Activated CD4-positive, alpha-beta T cell treated with anti-CD3 and anti-CD28 coated beads, Interleukin-2, amount 50 U/mL, for 24 hours (primary cell): ENCODE measurements at regions not wholly inside any gene's neighbourhood (a gene's known extent, or its start where the extent isn't known, plus 50 kb on each side); places are given as distances from the start of the nearest gene placed in this dataset.

Experiments
- DNase-seq, 2 donors: peaks; one replicate each; pipeline ENCODE4 v3.0.0-alpha.2; 2020; ENCODE audit warnings: low read depth in 1 of 2, low spot score in 1 of 2

DNA sequence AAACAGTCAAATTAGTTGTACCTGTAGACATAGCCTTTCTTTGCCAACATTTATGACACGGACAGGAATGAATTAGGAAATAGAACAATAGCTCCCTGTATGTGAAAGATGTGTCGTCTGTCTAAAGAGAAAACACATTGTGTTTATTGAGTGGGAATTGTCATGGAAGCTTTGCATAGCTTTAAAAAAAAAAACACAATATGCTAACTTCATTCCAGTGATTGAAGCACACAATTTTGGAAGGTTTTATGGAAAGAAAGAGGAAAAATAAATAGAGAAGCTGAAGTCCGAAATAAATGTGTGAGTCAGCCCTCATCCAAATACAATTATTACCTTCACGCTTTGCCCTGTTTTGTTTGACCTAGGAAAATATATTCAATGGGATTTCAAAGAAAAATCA lies 1095.7 kb downstream of the TSN start:
- no peak for DNase-seq

DNA sequence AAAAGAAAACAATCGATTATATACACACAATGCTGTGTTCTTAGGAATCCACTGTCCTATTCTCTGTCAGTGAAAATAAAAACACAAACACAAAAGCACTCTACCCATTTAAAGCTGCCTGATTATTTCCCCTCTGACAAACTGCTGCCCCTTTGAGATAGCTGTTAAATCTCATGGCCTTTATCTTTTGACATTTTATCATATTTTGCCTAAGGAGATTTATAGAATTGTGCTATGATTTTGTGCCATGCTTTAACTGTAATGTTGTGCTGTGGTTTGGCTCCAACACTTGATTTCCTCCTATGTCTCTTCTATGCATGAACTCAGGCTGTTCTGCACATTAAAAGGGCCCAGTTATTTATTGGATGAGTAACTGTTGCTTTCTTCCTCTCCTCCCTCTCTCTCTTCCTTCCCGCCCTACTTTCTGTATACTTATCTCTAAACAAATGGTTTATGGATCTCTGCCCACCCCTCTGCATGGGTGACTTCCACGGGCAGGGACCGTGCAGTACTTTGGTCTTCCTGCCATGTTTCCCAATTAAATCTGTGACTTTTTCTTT lies 1096.6 kb downstream of the TSN start:
- no peak for DNase-seq

DNA sequence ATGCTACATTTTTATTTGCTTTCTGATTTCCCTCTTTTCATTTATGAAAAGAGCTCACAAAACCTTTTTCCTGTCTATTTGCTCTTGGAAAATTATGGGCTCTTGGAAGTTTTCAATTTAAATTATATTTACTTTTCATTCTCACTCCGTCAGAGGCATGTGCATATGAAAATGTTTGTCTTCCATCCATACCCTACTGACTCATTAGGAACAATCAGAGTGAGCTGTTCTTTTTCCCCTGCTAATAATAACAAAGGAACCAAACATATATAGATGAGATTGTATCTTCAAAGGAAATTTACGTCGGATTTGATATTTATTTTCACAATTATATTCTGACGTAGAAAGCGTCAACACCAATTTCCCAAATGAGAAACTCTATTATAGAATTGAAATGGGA lies 1101.2 kb downstream of the TSN start:
- DNase-seq = no peak

DNA sequence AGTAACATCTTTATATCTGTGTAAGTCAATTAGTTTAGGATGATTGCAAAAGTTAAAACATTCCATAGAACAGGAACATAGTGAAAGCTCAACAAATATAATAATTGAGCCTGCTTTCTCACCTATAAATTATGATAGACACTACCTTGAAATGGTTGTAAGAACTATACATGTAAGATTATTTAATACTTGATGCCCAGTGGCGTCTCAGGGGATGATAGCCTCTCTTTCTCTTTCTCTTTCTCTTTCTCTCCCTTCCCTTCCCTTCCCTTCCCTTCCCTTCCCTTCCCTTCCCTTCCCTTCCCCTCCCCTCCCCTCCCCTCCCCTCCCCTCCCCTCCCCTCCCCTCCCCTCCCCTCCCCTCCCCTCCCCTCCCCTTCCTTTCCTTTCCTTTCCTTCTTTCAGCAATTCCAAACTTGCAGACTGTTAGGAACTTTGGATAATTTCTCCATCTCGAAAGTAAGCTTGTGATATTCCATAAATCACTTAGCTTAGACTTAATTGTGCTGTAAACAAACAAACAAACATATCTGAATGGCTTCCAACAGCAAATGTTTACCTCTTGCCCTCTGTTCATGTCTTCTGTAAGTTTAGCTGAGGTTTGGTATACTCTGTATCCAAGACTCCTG lies 1102.7 kb downstream of the TSN start:
- no peak for DNase-seq

DNA sequence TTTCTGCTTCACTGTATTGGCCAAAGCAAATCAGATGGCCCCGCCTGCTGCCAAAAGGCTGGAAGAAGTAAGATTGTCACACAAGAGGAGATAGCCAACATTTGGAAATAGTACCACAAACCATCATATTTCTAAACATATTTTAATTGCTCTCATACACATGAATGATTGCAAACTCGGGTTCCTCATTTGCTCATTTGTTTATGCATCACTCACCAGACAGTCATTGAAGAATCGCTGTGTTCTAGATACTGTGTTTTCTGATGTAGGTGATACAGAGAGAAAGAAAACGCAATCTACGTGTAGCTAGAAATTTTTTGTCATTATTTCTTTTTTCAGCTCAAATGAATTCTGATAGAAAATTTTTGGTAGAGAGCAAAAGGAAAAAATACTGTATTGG lies 1103.4 kb downstream of the TSN start:
- DNase-seq = no peak

DNA sequence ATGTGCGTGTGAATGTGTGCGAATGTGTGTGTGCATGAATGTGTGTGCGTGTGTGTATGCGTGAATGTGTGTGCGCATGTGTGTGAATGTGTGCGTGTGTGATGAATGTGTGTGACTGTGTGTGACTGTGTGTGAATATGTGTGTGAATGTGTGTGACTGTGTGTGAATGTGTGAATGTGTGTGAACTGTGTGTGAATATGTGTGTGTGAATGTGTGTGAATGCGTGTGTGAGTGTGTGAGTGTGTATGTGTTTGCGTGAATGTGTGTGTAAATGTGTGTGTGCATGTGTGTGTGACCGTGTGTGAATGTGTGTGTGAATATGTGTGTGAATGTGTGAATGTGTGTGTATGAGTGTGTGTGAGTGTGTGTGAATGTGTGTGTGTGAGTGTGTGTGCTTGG lies 1103.8 kb downstream of the TSN start:
- DNase-seq = no peak

DNA sequence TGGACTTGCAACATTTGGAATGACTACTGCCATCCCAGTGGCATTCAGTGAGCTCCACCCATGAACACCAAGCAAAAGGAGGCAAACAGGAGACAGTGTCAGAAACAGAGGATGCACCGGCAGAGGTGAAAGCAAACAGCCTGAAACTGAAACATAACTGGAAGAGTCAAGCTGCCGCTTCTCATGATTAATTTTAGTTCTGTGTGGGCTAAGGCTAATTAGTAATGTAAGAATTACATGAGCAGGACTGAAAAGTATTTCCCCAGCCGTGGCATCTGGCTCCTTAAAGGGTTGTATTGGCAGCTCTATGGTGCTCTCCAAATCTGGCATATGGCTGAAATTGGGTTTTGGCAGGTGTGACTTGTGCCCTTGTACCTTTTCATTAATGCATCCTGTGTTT lies 1108.1 kb downstream of the TSN start:
- no peak for DNase-seq

DNA sequence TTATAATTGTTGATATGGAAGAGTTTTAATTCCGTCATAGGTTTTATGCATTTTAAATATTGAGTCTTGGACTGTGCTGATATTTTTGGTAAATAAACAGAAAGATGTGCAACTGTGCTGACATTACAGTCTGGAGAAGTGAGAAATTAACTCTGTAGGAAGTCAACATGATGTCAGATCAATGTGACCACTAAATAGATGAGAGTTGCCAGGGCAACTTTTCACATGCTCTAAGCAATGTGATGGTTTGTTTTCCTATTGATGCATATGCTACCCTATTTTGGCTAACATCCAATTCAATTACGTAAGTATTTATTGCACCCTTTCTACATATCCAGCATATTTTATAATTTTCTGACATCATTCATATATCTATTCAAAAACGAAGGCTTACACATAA lies 1109.3 kb downstream of the TSN start:
- DNase-seq = no peak

DNA sequence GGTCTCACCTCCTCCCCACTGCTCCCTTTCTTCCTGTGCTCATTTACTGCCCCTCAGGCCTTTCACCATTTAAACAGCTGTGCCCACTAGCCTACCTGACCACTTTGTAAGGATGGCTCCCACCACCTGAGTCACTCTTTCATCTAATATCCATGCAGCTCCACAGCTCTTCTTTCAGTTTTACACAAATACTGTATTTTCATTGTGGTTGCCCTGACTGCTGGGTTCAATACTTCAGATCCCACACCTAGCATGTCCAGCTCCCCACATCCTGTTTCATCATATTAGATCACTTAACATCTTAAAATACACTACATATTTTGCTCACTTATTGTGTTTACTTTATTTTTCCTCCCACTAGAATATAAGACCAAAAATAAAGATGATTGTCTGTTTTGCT lies 1110.6 kb downstream of the TSN start:
- DNase-seq = no peak

DNA sequence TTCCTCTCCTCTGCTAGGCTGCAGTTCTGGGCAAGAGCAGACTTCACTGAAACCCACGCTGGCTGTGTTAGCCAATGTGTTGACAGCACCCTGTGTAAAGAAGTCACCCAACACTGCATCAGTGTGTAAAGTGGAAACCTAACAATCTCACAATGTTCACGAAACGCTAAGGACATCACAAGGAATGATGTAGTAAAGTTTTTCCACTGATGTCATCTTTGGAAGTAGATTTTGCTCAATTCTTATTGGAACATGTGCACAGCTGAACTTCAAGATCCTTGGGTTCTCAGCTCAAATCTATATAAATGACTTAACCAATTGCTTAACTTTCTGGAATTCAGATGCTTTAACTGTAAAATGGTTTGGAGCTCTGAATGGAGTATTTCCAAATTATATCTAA lies 1112.5 kb downstream of the TSN start:
- no peak for DNase-seq

DNA sequence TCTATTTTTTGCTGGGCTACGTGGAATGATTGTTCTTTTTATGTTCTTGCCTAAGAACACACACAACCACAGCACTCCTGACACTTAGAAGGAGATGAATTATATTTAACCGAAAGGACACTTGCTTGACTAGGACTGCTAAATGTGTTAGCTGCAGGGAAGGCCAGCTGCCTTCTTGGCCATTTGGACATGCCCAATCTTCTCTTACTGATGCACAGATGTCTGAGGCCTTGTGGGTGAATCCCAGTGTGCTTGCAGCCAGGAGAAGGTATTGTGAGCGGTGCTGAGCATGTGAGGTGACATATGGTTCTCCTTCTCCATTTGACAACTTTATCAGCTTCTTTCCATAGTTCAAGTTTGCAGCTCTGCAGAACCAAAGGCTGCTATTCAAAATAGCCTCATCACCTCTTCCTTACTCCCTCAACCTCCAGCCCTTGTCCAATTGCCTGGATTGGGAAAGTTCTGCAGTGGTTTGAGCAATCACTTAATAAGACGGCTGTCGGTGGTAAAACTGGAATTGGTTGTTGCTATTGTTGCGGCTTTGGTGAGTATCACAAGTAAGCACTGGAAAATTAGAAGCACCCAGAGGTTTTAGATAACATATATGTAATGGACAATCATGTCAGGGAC lies 1113.3 kb downstream of the TSN start:
- no peak for DNase-seq

DNA sequence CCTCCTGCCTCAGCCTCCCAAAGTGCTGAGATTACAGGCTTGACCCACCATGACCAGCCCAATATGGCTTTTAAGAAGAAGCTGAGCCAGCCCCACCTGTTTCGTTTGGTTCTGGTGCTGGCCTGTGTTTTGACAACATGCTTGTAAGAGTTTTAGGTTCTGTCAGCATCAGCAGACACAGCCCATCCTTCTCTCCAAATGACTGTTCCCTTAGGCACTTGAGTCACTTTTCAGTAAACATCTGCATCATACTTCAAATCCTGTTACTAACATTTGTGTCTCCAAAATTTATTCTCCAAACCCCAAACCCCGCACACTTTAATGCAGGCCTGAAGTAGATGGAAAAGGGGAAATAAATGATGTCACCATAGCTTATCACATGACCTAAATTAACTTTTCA lies 1118.5 kb downstream of the TSN start:
- no peak for DNase-seq

DNA sequence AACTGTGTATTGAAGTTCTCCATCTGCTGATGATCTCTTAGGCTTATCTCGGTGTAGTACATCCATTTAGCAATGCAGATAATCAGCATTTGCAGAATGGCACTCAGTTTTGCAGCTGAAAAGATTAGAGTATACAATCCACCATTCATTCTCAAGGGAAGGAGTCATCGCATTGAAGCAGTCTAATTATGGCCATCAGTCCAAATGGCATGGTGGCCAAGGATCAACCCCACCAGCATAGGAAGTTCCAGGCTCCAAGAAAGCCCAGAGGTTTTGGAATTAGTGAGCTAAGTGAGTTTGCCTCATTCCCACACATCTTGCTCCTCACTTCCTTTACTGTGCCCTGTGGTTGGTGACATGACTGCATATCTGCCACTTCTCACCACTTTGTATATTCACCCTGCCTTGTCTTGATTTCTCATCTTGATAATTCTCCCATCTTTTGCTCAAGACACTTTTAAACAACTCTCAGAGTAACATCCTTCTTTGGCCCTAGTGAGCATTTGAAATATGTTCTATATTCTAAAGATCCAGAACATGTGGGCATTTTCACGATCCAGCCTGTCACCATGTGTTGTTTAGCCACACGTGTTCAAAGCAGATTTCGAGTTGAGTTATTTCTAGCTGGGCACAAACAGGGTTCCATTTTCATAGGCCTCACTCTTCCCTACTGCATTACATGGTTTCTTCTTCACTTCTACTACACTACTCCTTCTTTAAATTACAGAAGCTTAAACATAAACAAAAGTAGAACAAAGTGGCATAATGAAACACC lies 1119.8 kb downstream of the TSN start:
- no peak for DNase-seq

DNA sequence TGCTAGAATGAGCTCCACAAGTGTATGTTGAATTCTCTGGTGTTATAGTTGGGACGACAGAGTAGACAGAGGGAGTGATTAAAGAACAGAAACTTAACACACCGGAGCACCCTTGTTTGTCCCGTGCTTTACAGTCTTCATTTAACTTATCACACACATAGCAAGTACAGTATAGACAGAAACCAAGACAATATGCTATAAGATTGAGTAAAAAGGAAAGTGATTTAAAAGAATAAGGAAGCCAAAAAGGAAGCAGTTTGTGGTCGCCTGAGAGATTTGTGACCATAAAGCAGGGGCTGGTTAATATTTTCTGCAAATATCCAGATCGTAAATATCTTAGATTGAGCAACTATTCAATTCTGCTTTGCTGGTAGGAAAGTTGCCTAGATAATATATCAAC lies 1128.4 kb downstream of the TSN start:
- DNase-seq = no peak

DNA sequence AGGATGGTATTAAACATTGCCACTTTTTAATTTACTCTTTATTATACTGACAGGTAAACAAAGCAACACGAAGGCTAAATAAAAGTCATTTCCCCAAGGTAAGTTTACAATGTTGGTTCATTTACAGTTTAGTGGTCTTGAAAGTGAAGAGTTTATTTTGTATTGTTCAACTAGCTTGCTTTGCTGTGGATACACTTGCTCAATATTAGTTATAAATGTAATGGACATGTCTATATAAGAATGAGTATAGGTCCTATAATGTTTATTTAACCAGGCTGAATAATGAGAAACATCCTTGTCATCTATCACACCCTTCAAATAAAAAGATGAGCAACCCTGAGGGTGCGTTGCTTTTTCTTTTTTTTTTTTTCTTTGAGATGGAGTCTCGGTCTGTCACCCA lies 1129.4 kb downstream of the TSN start:
- DNase-seq = no peak

DNA sequence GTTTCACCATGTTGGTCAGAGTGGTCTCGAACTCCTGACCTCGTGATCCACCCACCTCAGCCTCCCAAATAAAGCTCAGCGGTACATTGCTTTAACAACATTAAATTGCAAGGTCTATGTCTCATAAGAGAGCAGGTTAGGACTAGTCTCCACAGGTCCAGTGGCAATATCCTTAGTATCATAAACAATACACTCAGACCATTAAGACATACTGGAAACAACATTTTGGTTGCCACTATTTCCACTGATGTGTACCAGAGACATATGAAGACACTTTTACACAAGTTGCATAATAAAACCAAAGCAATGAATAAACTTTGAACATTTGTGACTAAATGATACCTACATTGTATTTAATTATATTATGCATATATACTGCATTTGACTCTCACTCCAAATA lies 1130.0 kb downstream of the TSN start:
- no peak for DNase-seq

DNA sequence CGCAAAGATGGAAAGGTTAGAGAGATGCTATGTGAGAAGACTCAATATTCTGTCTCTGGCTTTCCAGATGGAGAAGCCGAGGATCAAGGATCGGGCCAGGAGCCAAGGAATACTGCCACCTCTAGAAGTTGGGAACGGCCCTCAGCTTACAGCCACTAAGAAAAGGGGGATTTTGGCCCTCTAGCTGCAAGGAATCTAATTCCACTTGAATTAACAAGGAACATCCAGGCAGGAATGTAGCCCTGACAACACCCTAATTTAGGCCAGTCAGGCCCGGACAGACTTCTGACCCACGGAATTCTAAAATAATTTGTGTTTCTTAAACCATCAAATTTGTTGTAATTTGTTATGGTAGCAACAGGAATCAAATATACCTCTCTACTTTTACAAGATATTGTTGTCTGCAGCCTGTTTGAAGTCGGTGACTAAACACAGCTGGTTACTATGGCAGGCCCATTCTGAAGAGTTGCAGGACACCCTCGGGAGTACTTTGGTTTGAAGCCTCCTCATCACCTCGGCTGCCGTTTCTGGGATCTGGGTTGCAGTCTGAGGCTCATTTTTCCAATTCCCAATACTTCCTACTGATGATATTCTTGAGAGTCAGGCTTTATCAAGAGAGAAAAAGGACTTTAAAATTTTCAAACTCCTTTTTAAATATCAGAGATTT lies 1131.2 kb downstream of the TSN start:
- no peak for DNase-seq

DNA sequence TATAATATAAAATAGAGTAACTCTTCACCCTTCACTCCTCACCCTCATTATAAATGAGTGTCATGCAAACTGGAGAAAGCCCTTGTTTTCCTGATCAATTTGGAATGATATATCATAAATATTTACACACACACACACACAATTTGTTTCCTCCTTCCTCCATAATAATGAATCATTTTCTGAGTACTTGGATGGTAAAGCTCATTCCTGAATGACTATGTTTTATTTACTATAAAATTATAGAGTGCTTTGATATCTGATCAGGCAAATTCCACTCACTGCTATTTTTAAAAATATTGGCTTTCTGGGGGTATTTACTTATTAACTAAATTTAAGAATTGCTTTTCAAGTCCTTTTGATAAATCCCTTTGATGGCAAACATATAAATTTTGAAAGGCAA lies 1125.5 kb upstream of the CNTNAP5 start:
- DNase-seq = no peak

DNA sequence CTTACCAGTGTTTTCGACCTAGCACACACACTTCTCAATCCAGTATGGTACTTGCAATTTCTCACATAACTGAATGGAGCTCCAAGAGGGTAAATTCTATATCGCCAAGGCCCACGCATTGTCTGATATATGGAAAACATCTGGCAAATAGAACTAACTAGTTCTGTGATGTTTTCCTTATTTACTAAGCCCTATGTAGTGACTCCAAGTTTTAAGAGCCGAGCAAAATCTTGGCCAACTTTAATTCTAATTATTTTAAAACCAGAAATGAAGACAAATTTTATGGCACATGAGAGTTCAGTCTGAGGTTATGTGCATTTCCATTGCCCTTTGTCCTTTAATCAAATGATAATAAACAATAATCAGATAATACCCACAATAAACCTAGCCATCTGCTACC lies 1119.7 kb upstream of the CNTNAP5 start:
- no peak for DNase-seq

DNA sequence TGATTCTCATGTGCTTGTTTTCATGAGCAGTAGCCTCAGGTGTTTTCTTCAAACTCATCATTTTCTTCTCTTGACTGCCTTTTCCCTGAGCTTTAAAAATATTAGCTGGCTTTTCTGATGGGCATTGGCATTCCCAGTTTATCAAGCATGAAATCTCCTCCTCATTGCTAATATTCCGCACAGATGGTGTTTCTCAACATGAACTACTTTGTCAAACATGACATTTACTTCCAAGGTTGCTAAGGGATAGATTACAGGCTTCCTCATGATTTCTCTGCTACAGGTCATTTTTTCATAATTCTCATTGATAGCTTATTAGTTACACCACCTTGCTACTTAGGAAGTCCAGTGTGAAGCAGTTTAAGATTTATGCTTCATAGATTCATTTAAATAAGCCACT lies 1116.9 kb upstream of the CNTNAP5 start:
- DNase-seq = no peak

DNA sequence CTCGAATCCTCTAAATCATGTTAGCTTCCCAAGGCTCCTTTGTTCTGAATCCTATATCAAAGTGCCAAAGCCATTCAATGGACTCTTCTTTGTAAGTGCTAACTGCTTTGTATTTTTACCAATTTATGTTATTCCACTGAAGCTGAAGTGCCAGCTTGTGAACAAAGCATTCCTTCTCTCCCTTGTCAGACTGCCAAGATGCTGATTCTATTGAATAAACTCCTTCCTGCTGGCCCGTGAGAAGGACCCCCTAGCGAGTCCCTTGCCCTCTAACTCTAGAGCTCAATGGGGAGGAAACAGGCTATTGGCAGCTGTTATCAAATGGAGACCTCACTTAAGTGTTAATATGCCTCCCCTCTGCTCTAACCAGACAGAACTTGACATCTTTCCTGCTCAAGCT lies 1097.9 kb upstream of the CNTNAP5 start:
- DNase-seq = no peak
